H9 (cell line): ENCODE measurements at regions not wholly inside any gene's neighbourhood (a gene's known extent, or its start where the extent isn't known, plus 50 kb on each side); places are given as distances from the start of the nearest gene placed in this dataset.

Source experiments
- DNase-seq: peaks from one replicate; pipeline ENCODE4 v3.0.0-alpha.2; 2017
- H2AFZ ChIP-seq: one replicate; pipeline ENCODE4 v1.6.1; 2013; ENCODE audit warnings: mild to moderate bottlenecking, low read length, control low read depth, moderate library complexity
- H2AK5ac ChIP-seq: 2 replicates; pipeline ENCODE4 v1.6.1; 2013; ENCODE audit warnings: low read length, control low read depth, mixed read lengths; ENCODE audit not compliant: insufficient read length
- H2BK120ac ChIP-seq: one replicate; pipeline ENCODE4 v1.6.1; 2013; ENCODE audit warnings: low read depth, mild to moderate bottlenecking, low read length, control low read depth, inconsistent platforms; ENCODE audit not compliant: poor library complexity, severe bottlenecking
- H2BK12ac ChIP-seq: 2 replicates; pipeline ENCODE4 v1.6.1; 2013; ENCODE audit warnings: low read length, control low read depth, mixed read lengths, low read depth; ENCODE audit not compliant: insufficient read length
- H2BK15ac ChIP-seq: 2 replicates; pipeline ENCODE4 v1.6.1; 2013; ENCODE audit warnings: low read depth, low read length, control low read depth
- H2BK20ac ChIP-seq: one replicate; pipeline ENCODE4 v1.6.1; 2013; ENCODE audit warnings: low read depth, mild to moderate bottlenecking, low read length, control low read depth, inconsistent platforms; ENCODE audit not compliant: poor library complexity, severe bottlenecking
- H2BK5ac ChIP-seq: 2 replicates; pipeline ENCODE4 v1.6.1; 2013; ENCODE audit warnings: low read length, control low read depth, mixed read lengths; ENCODE audit not compliant: insufficient read length
- H3K14ac ChIP-seq: 2 replicates; pipeline ENCODE4 v1.6.1; 2013; ENCODE audit warnings: low read length, control low read depth; ENCODE audit not compliant: insufficient read depth
- H3K18ac ChIP-seq: 2 replicates; pipeline ENCODE4 v1.6.1; 2013; ENCODE audit warnings: low read depth, mild to moderate bottlenecking, mixed read lengths, low read length, control low read depth; ENCODE audit not compliant: insufficient read length
- H3K23ac ChIP-seq: 2 replicates; pipeline ENCODE4 v1.6.1; 2013; ENCODE audit warnings: low read length, control low read depth, mixed read lengths, low read depth; ENCODE audit not compliant: insufficient read length
- H3K23me2 ChIP-seq: 2 replicates; pipeline ENCODE4 v1.6.1; 2013; ENCODE audit warnings: low read depth, mild to moderate bottlenecking, mixed read lengths, low read length, control low read depth; ENCODE audit not compliant: insufficient read length, poor library complexity, severe bottlenecking
- H3K27ac ChIP-seq: 2 replicates; pipeline ENCODE4 v1.5.1; 2013; ENCODE audit warnings: low read length, control low read depth, mixed read lengths, low read depth; ENCODE audit not compliant: insufficient read length
- H3K27me3 ChIP-seq: 2 replicates; pipeline ENCODE4 v1.6.1; 2013; ENCODE audit warnings: low read length, control low read depth, inconsistent platforms; ENCODE audit not compliant: insufficient read depth
- H3K4ac ChIP-seq: 2 replicates; pipeline ENCODE4 v1.6.1; 2013; ENCODE audit warnings: low read depth, mild to moderate bottlenecking, control low read depth, inconsistent platforms, low read length, moderate library complexity
- H3K4me1 ChIP-seq: 2 replicates; pipeline ENCODE4 v1.6.1; 2013; ENCODE audit warnings: low read length, control low read depth, inconsistent platforms; ENCODE audit not compliant: insufficient read depth
- H3K4me2 ChIP-seq: 2 replicates; pipeline ENCODE4 v1.6.1; 2013; ENCODE audit warnings: low read length, control low read depth, mixed read lengths; ENCODE audit not compliant: insufficient read length, insufficient read depth
- H3K56ac ChIP-seq: 2 replicates; pipeline ENCODE4 v1.6.1; 2013; ENCODE audit warnings: low read depth, mild to moderate bottlenecking, mixed read lengths, low read length, control low read depth; ENCODE audit not compliant: insufficient read length
- H3K79me1 ChIP-seq: 2 replicates; pipeline ENCODE4 v1.6.1; 2013; ENCODE audit warnings: low read depth, mild to moderate bottlenecking, moderate library complexity, low read length, control low read depth, inconsistent platforms; ENCODE audit not compliant: insufficient read depth, poor library complexity, severe bottlenecking
- H3K79me2 ChIP-seq: 2 replicates; pipeline ENCODE4 v1.6.1; 2013; ENCODE audit warnings: low read length, control low read depth, inconsistent platforms; ENCODE audit not compliant: insufficient read depth
- H3K9ac ChIP-seq: 2 replicates; pipeline ENCODE4 v1.6.1; 2013; ENCODE audit warnings: low read length, control low read depth, mixed read lengths; ENCODE audit not compliant: insufficient read length; ENCODE audit errors: extremely low read depth
- H3K9me3 ChIP-seq: one replicate; pipeline ENCODE4 v1.6.1; 2013; ENCODE audit warnings: low read depth, low read length, inconsistent platforms; ENCODE audit not compliant: control insufficient read depth
- H3T11ph ChIP-seq: one replicate; pipeline ENCODE4 v1.6.1; 2013; ENCODE audit warnings: mild to moderate bottlenecking, low read length, control low read depth, inconsistent platforms
- H4K20me1 ChIP-seq: one replicate; pipeline ENCODE4 v1.6.1; 2013; ENCODE audit not compliant: control insufficient read depth, insufficient read length, insufficient read depth
- H4K5ac ChIP-seq: 2 replicates; pipeline ENCODE4 v1.6.1; 2013; ENCODE audit warnings: low read depth, mild to moderate bottlenecking, mixed read lengths, low read length, control low read depth; ENCODE audit not compliant: insufficient read length
- H4K8ac ChIP-seq: replicated peaks from 2 replicates; pipeline ENCODE4 v1.6.1; 2013; ENCODE audit warnings: low read length, control low read depth, mixed read lengths, low read depth; ENCODE audit not compliant: insufficient read length
- H4K91ac ChIP-seq: 2 replicates; pipeline ENCODE4 v1.6.1; 2013; ENCODE audit warnings: low read depth, mild to moderate bottlenecking, moderate library complexity, mixed read lengths, low read length, control low read depth; ENCODE audit not compliant: insufficient read length
- H3K27ac Mint-ChIP-seq, 3 experiments: 2 replicates in 2 of 3; 3 replicates in 1 of 3; pipeline ENCODE4 v1.8.0; 2020 to 2021; ENCODE audit warnings: mixed read lengths in 3 of 3, mild to moderate bottlenecking in 1 of 3, moderate library complexity in 1 of 3
- H3K27me3 Mint-ChIP-seq: 2 replicates; pipeline ENCODE4 v1.8.0; 2021; ENCODE audit warnings: low read depth, mild to moderate bottlenecking, moderate library complexity, mixed read lengths
- H3K36me3 Mint-ChIP-seq, 3 experiments: 2 replicates in 2 of 3; 3 replicates in 1 of 3; pipeline ENCODE4 v1.8.0; 2020 to 2021; ENCODE audit warnings: low read depth in 3 of 3, mixed read lengths in 3 of 3; ENCODE audit not compliant: insufficient read depth in 1 of 3
- H3K4me1 Mint-ChIP-seq, 2 experiments: 2 replicates each; pipeline ENCODE4 v1.8.0; 2020; ENCODE audit warnings: mixed read lengths in 2 of 2
- H3K4me3 Mint-ChIP-seq, 2 experiments: 2 replicates in 1 of 2; 3 replicates in 1 of 2; pipeline ENCODE4 v1.8.0; 2020 to 2021; ENCODE audit warnings: mild to moderate bottlenecking in 2 of 2, mixed read lengths in 2 of 2, moderate library complexity in 1 of 2
- H3K9me3 Mint-ChIP-seq, 2 experiments: 2 replicates in 1 of 2; 3 replicates in 1 of 2; pipeline ENCODE4 v1.8.0; 2020; ENCODE audit warnings: mild to moderate bottlenecking in 2 of 2, mixed read lengths in 2 of 2, moderate library complexity in 1 of 2
- WGBS: extraction: QIAGEN DNeasy Blood & Tissue Kit; methylation state at CpG from one replicate; pipeline ENCODE4 v1.1.7; 2013; ENCODE audit warnings: missing lambda C conversion rate, low lambda C conversion rate, mixed read lengths; ENCODE audit not compliant: insufficient read length; ENCODE audit errors: extremely low coverage; 5-methylcytosine and 5-hydroxymethylcytosine counted together
- TF ChIP-seq, protein P1 (sequence below): fragments of 200-600 bp; sonication (generic); conservative IDR thresholded peaks from 3 replicates; pipeline ENCODE4 v1.8.0; 2021; ENCODE audit warnings: antibody characterized with exemption, mild to moderate bottlenecking

DNA sequence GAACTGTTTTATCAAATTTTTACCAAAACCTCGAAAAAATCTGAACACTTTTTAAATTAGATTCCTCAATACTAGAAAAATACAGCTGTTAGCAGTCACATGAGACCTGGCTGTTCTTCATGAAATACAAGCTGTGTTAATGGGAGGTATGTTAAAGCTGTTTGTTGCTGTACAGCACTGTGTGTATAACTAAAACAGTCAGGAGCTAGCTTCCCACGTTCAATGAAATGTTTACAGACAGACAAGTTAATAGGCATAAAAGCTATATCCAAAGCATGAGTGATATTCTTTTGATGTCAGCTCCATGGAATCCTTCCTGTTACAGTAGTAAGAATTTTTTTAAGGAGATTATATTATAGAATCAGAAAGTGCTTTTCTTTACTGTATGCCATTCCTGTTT lies 223.2 kb upstream of the FOXD3 start:
- Histone ChIP-seq H3K9ac (no peak overlapping the region), H4K20me1 (no peaks in the 10 kb centered on the region), H2BK120ac (no peak overlapping the region), H3K79me2 (no peaks in the 10 kb centered on the region), H3K4me2 (no peak overlapping the region), H4K5ac (no peak overlapping the region), H3K18ac (no peak overlapping the region), H2AFZ (no peak overlapping the region), H3K27me3 (no peaks in the 10 kb centered on the region), H3K23me2 (no peaks in the 10 kb centered on the region), H2AK5ac (no peak overlapping the region), H4K8ac (no peak overlapping the region), H3K79me1 (no peaks in the 10 kb centered on the region), H4K91ac (no peak overlapping the region), H3K14ac (no peak overlapping the region), H2BK5ac (no peak overlapping the region), H3K9me3 (no peaks in the 10 kb centered on the region), H3K27ac (no peak overlapping the region), H3K23ac (no peak overlapping the region), H3K4me1 (no peaks in the 10 kb centered on the region), H2BK15ac (no peak overlapping the region), H3K4ac (no peak overlapping the region), H3T11ph (no peak overlapping the region), H3K56ac (no peak overlapping the region), H2BK20ac (no peak overlapping the region), H2BK12ac (no peak overlapping the region)
- no peak for DNase-seq
- Mint-ChIP-seq H3K27ac (no peak overlapping the region), H3K36me3 (no peaks in the 10 kb centered on the region), H3K4me3 (no peak overlapping the region), H3K27me3 (peaks cover 2% of the 10 kb centered on the region), H3K4me1 (peaks cover 7 to 13% of the 10 kb centered on the region in 2 experiments), H3K9me3 (no peaks in the 10 kb centered on the region)
- no CpG with 5 or more reads among the region's 2 CpGs for WGBS
- TF ChIP-seq, protein P1, sequence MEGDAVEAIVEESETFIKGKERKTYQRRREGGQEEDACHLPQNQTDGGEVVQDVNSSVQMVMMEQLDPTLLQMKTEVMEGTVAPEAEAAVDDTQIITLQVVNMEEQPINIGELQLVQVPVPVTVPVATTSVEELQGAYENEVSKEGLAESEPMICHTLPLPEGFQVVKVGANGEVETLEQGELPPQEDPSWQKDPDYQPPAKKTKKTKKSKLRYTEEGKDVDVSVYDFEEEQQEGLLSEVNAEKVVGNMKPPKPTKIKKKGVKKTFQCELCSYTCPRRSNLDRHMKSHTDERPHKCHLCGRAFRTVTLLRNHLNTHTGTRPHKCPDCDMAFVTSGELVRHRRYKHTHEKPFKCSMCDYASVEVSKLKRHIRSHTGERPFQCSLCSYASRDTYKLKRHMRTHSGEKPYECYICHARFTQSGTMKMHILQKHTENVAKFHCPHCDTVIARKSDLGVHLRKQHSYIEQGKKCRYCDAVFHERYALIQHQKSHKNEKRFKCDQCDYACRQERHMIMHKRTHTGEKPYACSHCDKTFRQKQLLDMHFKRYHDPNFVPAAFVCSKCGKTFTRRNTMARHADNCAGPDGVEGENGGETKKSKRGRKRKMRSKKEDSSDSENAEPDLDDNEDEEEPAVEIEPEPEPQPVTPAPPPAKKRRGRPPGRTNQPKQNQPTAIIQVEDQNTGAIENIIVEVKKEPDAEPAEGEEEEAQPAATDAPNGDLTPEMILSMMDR, result no peak
